H9 (cell line): ENCODE measurements at regions not wholly inside any gene's neighbourhood (a gene's known extent, or its start where the extent isn't known, plus 50 kb on each side); places are given as distances from the start of the nearest gene placed in this dataset.

ENCODE experiments used
- DNase-seq: peaks from one replicate; pipeline ENCODE4 v3.0.0-alpha.2; 2017
- H2AFZ ChIP-seq: one replicate; pipeline ENCODE4 v1.6.1; 2013; ENCODE audit warnings: mild to moderate bottlenecking, low read length, control low read depth, moderate library complexity
- H2AK5ac ChIP-seq: 2 replicates; pipeline ENCODE4 v1.6.1; 2013; ENCODE audit warnings: low read length, control low read depth, mixed read lengths; ENCODE audit not compliant: insufficient read length
- H2BK120ac ChIP-seq: one replicate; pipeline ENCODE4 v1.6.1; 2013; ENCODE audit warnings: low read depth, mild to moderate bottlenecking, low read length, control low read depth, inconsistent platforms; ENCODE audit not compliant: poor library complexity, severe bottlenecking
- H2BK12ac ChIP-seq: 2 replicates; pipeline ENCODE4 v1.6.1; 2013; ENCODE audit warnings: low read length, control low read depth, mixed read lengths, low read depth; ENCODE audit not compliant: insufficient read length
- H2BK15ac ChIP-seq: 2 replicates; pipeline ENCODE4 v1.6.1; 2013; ENCODE audit warnings: low read depth, low read length, control low read depth
- H2BK20ac ChIP-seq: one replicate; pipeline ENCODE4 v1.6.1; 2013; ENCODE audit warnings: low read depth, mild to moderate bottlenecking, low read length, control low read depth, inconsistent platforms; ENCODE audit not compliant: poor library complexity, severe bottlenecking
- H2BK5ac ChIP-seq: 2 replicates; pipeline ENCODE4 v1.6.1; 2013; ENCODE audit warnings: low read length, control low read depth, mixed read lengths; ENCODE audit not compliant: insufficient read length
- H3K14ac ChIP-seq: 2 replicates; pipeline ENCODE4 v1.6.1; 2013; ENCODE audit warnings: low read length, control low read depth; ENCODE audit not compliant: insufficient read depth
- H3K18ac ChIP-seq: 2 replicates; pipeline ENCODE4 v1.6.1; 2013; ENCODE audit warnings: low read depth, mild to moderate bottlenecking, mixed read lengths, low read length, control low read depth; ENCODE audit not compliant: insufficient read length
- H3K23ac ChIP-seq: 2 replicates; pipeline ENCODE4 v1.6.1; 2013; ENCODE audit warnings: low read length, control low read depth, mixed read lengths, low read depth; ENCODE audit not compliant: insufficient read length
- H3K23me2 ChIP-seq: 2 replicates; pipeline ENCODE4 v1.6.1; 2013; ENCODE audit warnings: low read depth, mild to moderate bottlenecking, mixed read lengths, low read length, control low read depth; ENCODE audit not compliant: insufficient read length, poor library complexity, severe bottlenecking
- H3K27ac ChIP-seq: 2 replicates; pipeline ENCODE4 v1.5.1; 2013; ENCODE audit warnings: low read length, control low read depth, mixed read lengths, low read depth; ENCODE audit not compliant: insufficient read length
- H3K27me3 ChIP-seq: 2 replicates; pipeline ENCODE4 v1.6.1; 2013; ENCODE audit warnings: low read length, control low read depth, inconsistent platforms; ENCODE audit not compliant: insufficient read depth
- H3K4ac ChIP-seq: 2 replicates; pipeline ENCODE4 v1.6.1; 2013; ENCODE audit warnings: low read depth, mild to moderate bottlenecking, control low read depth, inconsistent platforms, low read length, moderate library complexity
- H3K4me1 ChIP-seq: 2 replicates; pipeline ENCODE4 v1.6.1; 2013; ENCODE audit warnings: low read length, control low read depth, inconsistent platforms; ENCODE audit not compliant: insufficient read depth
- H3K4me2 ChIP-seq: 2 replicates; pipeline ENCODE4 v1.6.1; 2013; ENCODE audit warnings: low read length, control low read depth, mixed read lengths; ENCODE audit not compliant: insufficient read length, insufficient read depth
- H3K56ac ChIP-seq: 2 replicates; pipeline ENCODE4 v1.6.1; 2013; ENCODE audit warnings: low read depth, mild to moderate bottlenecking, mixed read lengths, low read length, control low read depth; ENCODE audit not compliant: insufficient read length
- H3K79me1 ChIP-seq: 2 replicates; pipeline ENCODE4 v1.6.1; 2013; ENCODE audit warnings: low read depth, mild to moderate bottlenecking, moderate library complexity, low read length, control low read depth, inconsistent platforms; ENCODE audit not compliant: insufficient read depth, poor library complexity, severe bottlenecking
- H3K79me2 ChIP-seq: 2 replicates; pipeline ENCODE4 v1.6.1; 2013; ENCODE audit warnings: low read length, control low read depth, inconsistent platforms; ENCODE audit not compliant: insufficient read depth
- H3K9ac ChIP-seq: 2 replicates; pipeline ENCODE4 v1.6.1; 2013; ENCODE audit warnings: low read length, control low read depth, mixed read lengths; ENCODE audit not compliant: insufficient read length; ENCODE audit errors: extremely low read depth
- H3K9me3 ChIP-seq: one replicate; pipeline ENCODE4 v1.6.1; 2013; ENCODE audit warnings: low read depth, low read length, inconsistent platforms; ENCODE audit not compliant: control insufficient read depth
- H3T11ph ChIP-seq: one replicate; pipeline ENCODE4 v1.6.1; 2013; ENCODE audit warnings: mild to moderate bottlenecking, low read length, control low read depth, inconsistent platforms
- H4K20me1 ChIP-seq: one replicate; pipeline ENCODE4 v1.6.1; 2013; ENCODE audit not compliant: control insufficient read depth, insufficient read length, insufficient read depth
- H4K5ac ChIP-seq: 2 replicates; pipeline ENCODE4 v1.6.1; 2013; ENCODE audit warnings: low read depth, mild to moderate bottlenecking, mixed read lengths, low read length, control low read depth; ENCODE audit not compliant: insufficient read length
- H4K8ac ChIP-seq: replicated peaks from 2 replicates; pipeline ENCODE4 v1.6.1; 2013; ENCODE audit warnings: low read length, control low read depth, mixed read lengths, low read depth; ENCODE audit not compliant: insufficient read length
- H4K91ac ChIP-seq: 2 replicates; pipeline ENCODE4 v1.6.1; 2013; ENCODE audit warnings: low read depth, mild to moderate bottlenecking, moderate library complexity, mixed read lengths, low read length, control low read depth; ENCODE audit not compliant: insufficient read length
- H3K27ac Mint-ChIP-seq, 3 experiments: 2 replicates in 2 of 3; 3 replicates in 1 of 3; pipeline ENCODE4 v1.8.0; 2020 to 2021; ENCODE audit warnings: mixed read lengths in 3 of 3, mild to moderate bottlenecking in 1 of 3, moderate library complexity in 1 of 3
- H3K27me3 Mint-ChIP-seq: 2 replicates; pipeline ENCODE4 v1.8.0; 2021; ENCODE audit warnings: low read depth, mild to moderate bottlenecking, moderate library complexity, mixed read lengths
- H3K36me3 Mint-ChIP-seq, 3 experiments: 2 replicates in 2 of 3; 3 replicates in 1 of 3; pipeline ENCODE4 v1.8.0; 2020 to 2021; ENCODE audit warnings: low read depth in 3 of 3, mixed read lengths in 3 of 3; ENCODE audit not compliant: insufficient read depth in 1 of 3
- H3K4me1 Mint-ChIP-seq, 2 experiments: 2 replicates each; pipeline ENCODE4 v1.8.0; 2020; ENCODE audit warnings: mixed read lengths in 2 of 2
- H3K4me3 Mint-ChIP-seq, 2 experiments: 2 replicates in 1 of 2; 3 replicates in 1 of 2; pipeline ENCODE4 v1.8.0; 2020 to 2021; ENCODE audit warnings: mild to moderate bottlenecking in 2 of 2, mixed read lengths in 2 of 2, moderate library complexity in 1 of 2
- H3K9me3 Mint-ChIP-seq, 2 experiments: 2 replicates in 1 of 2; 3 replicates in 1 of 2; pipeline ENCODE4 v1.8.0; 2020; ENCODE audit warnings: mild to moderate bottlenecking in 2 of 2, mixed read lengths in 2 of 2, moderate library complexity in 1 of 2
- WGBS: extraction: QIAGEN DNeasy Blood & Tissue Kit; methylation state at CpG from one replicate; pipeline ENCODE4 v1.1.7; 2013; ENCODE audit warnings: missing lambda C conversion rate, low lambda C conversion rate, mixed read lengths; ENCODE audit not compliant: insufficient read length; ENCODE audit errors: extremely low coverage; 5-methylcytosine and 5-hydroxymethylcytosine counted together
- TF ChIP-seq, protein P1 (sequence below): fragments of 200-600 bp; sonication (generic); conservative IDR thresholded peaks from 3 replicates; pipeline ENCODE4 v1.8.0; 2021; ENCODE audit warnings: antibody characterized with exemption, mild to moderate bottlenecking

DNA sequence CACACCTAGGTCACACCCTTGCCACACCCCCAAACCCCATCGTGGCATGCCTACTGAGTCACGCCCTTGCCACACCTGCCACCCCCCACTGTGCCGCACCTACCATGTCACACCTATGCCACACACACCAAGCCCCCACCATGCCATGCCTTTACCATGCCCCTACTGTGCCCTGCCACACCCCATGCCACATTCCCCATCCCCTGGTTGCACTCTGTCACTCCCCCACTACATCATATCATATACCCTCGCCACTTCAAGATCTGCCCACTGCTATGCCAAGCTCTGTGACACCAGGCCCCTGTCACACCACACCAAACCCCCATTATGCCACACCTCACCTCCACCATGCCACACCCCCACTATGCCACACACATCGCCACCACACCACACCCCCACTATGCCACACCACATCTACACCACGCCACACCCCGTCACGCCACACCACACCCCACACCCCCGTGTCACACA, 101.2 kb downstream of the OLFM1 start:
- no peak overlapping the region for H2AFZ ChIP-seq
- Mint-ChIP-seq H3K4me3 (no peak overlapping the region), H3K27ac (no peak overlapping the region), H3K9me3 (no peaks in the 10 kb centered on the region), H3K36me3 (no peaks in the 10 kb centered on the region; a peak in 1 of 7 replicates), H3K4me1 (peaks cover 4 to 14% of the 10 kb centered on the region in 2 experiments; a peak in 3 of 4 replicates), H3K27me3 (peaks cover 1% of the 10 kb centered on the region; the same call in 1 of the 2 replicates)
- H2BK12ac ChIP-seq, result no peak overlapping the region
- no peak for DNase-seq
- H3K4ac ChIP-seq, result no peak overlapping the region
- no peaks in the 10 kb centered on the region for H3K4me1 ChIP-seq
- no peaks in the 10 kb centered on the region for H3K23me2 ChIP-seq
- no peak overlapping the region for H2AK5ac ChIP-seq
- no peak overlapping the region for H4K5ac ChIP-seq
- no peaks in the 10 kb centered on the region for H3K79me1 ChIP-seq
- no peak overlapping the region for H2BK20ac ChIP-seq
- H2BK15ac ChIP-seq, result no peak overlapping the region
- no peak overlapping the region for H3K14ac ChIP-seq
- no peak overlapping the region for H3K18ac ChIP-seq
- no peak overlapping the region for H4K8ac ChIP-seq
- no peaks in the 10 kb centered on the region for H3K27me3 ChIP-seq
- no peaks in the 10 kb centered on the region for H3K9me3 ChIP-seq
- H3T11ph ChIP-seq, result no peak overlapping the region
- no peak overlapping the region for H3K9ac ChIP-seq
- H2BK120ac ChIP-seq, result no peak overlapping the region
- no peak overlapping the region for H4K91ac ChIP-seq
- no peaks in the 10 kb centered on the region for H3K79me2 ChIP-seq
- H2BK5ac ChIP-seq, result no peak overlapping the region
- WGBS, result 100% methylated on average over 4 of the region's 9 CpGs
- H3K4me2 ChIP-seq, result no peak overlapping the region
- H4K20me1 ChIP-seq, result no peaks in the 10 kb centered on the region
- no peak overlapping the region for H3K23ac ChIP-seq
- TF ChIP-seq, protein P1, sequence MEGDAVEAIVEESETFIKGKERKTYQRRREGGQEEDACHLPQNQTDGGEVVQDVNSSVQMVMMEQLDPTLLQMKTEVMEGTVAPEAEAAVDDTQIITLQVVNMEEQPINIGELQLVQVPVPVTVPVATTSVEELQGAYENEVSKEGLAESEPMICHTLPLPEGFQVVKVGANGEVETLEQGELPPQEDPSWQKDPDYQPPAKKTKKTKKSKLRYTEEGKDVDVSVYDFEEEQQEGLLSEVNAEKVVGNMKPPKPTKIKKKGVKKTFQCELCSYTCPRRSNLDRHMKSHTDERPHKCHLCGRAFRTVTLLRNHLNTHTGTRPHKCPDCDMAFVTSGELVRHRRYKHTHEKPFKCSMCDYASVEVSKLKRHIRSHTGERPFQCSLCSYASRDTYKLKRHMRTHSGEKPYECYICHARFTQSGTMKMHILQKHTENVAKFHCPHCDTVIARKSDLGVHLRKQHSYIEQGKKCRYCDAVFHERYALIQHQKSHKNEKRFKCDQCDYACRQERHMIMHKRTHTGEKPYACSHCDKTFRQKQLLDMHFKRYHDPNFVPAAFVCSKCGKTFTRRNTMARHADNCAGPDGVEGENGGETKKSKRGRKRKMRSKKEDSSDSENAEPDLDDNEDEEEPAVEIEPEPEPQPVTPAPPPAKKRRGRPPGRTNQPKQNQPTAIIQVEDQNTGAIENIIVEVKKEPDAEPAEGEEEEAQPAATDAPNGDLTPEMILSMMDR, result no peak
- H3K56ac ChIP-seq, result no peak overlapping the region
- no peak overlapping the region for H3K27ac ChIP-seq
